ENCODE measurements at regions not wholly inside any gene's neighbourhood (a gene's known extent, or its start where the extent isn't known, plus 50 kb on each side); places are given as distances from the start of the nearest gene placed in this dataset.

DNA sequence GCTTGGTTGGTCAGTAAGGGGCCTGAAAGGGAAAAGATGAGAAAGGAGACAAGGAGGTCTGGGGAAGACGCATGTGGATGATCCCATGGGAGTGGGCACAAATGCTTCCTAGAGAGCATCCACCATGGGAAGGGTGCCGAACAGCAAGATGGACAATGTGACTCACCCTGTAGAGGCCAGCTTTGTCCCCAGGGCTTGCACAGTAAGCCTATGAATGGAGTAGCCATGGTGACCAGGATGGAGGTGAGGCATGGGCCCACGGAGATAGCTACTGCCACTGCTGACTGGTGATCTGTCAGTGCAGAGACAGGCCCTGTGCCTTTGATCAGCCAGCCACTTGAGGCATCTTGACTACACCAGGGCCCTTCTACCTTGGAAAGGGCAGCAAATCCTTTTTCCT is 172.6 kb downstream of the HAUS1 start:
- Mint-ChIP-seq H3K4me1 (peaks cover 18% of the 10 kb centered on the region), H3K36me3 (peaks cover 2% of the 10 kb centered on the region), H3K27ac (no peak overlapping the region), H3K4me3 (no peak overlapping the region), H3K9me3 (ENCODE audit: low read depth) (no peaks in the 10 kb centered on the region), H3K27me3 (no peaks in the 10 kb centered on the region)
- ATAC-seq (no peak), DNase-seq (no peak)
- CTCF ChIA-PET = interaction anchor here (4.3 to 6.8 kb wide), 2 partner anchors 103 to 381 kb away, joined by 15 to 62 read pairs; partner anchors contain the start of gene LOXHD1

DNA sequence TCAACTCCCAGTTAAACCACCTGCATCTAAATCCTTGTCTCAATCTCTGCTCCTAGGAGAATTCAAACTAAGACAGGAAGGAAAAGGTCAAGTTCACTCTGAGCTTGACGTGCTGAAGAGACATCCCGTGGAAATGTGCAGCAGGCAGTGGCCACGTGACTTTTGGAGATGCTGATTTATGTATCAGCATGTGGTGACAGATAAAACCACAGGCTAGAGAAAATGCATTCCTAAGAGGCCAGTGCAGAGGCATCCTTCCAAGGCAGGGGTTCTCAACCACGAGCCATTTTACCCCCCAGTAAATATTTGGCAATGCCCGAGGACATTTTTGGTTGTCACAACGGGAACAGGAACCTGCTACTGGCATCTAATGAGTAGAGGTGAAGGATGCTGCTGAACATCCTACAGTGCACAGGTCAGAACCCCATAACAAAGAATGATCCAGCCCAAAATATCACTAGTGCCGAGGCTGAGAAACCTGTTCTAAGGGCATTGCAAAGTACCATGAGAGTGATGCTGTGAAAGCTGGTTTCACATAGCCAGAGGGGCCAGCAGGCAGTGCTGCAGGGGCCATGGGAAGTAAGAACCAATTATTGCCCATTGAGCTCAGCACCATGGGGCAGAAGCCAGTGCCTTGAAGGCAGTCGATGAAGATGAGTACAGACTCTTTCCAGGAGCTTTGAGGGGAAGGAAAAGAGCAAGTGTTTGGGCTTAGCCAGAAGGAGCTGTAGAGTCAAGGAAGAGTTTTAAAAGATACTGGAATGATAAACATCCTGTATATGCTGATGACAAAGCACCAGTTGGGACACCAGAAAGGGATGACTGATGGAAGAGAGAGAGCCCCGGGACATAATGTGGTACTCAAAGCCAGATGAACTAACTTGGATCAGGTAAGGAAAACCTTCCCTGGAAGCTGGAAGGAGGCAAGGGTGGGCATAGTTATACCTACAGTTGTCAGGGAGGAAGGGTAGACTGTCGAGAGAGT is 174.6 kb downstream of the HAUS1 start:
- Mint-ChIP-seq H3K4me3 (no peak overlapping the region), H3K4me1 (peaks cover 10% of the 10 kb centered on the region), H3K9me3 (ENCODE audit: low read depth) (no peaks in the 10 kb centered on the region), H3K27me3 (no peaks in the 10 kb centered on the region), H3K27ac (no peak overlapping the region), H3K36me3 (peaks cover 2% of the 10 kb centered on the region)
- CTCF ChIA-PET = interaction anchor here (2.4 to 6.8 kb wide), 2 partner anchors 105 to 379 kb away, joined by 7 to 62 read pairs; partner anchors contain the start of gene LOXHD1
- DNase-seq (no peak), ATAC-seq (no peak)

DNA sequence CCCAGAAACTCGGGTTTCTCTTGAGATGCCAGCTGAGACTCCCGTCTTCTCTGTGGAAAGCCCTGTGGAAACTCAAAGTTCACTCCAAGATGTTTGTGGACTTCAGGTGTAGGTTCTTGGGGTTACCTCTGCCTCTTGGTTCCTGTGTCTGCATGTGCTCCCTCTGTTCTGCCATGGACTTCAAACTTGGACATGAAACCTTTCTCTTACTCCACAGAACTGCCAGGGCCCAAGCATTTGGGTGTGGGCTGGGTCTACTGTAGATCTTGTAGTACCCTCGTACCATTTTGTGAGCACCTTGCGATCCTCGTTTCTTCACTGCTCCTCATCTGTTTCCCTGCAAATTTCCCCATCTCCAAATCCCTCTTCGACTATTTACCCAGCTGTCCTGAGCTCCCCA is 175.5 kb downstream of the HAUS1 start:
- Mint-ChIP-seq H3K4me3 (no peak overlapping the region), H3K9me3 (ENCODE audit: low read depth) (no peaks in the 10 kb centered on the region), H3K36me3 (no peaks in the 10 kb centered on the region), H3K27me3 (no peaks in the 10 kb centered on the region), H3K4me1 (peaks cover 10% of the 10 kb centered on the region), H3K27ac (no peak overlapping the region)
- DNase-seq (no peak), ATAC-seq (no peak)
- CTCF ChIA-PET = interaction anchor here (1.6 to 6.8 kb wide), 6 partner anchors 8 to 378 kb away, joined by 6 to 62 read pairs (median 14); partner anchors contain the start of gene LOXHD1

DNA sequence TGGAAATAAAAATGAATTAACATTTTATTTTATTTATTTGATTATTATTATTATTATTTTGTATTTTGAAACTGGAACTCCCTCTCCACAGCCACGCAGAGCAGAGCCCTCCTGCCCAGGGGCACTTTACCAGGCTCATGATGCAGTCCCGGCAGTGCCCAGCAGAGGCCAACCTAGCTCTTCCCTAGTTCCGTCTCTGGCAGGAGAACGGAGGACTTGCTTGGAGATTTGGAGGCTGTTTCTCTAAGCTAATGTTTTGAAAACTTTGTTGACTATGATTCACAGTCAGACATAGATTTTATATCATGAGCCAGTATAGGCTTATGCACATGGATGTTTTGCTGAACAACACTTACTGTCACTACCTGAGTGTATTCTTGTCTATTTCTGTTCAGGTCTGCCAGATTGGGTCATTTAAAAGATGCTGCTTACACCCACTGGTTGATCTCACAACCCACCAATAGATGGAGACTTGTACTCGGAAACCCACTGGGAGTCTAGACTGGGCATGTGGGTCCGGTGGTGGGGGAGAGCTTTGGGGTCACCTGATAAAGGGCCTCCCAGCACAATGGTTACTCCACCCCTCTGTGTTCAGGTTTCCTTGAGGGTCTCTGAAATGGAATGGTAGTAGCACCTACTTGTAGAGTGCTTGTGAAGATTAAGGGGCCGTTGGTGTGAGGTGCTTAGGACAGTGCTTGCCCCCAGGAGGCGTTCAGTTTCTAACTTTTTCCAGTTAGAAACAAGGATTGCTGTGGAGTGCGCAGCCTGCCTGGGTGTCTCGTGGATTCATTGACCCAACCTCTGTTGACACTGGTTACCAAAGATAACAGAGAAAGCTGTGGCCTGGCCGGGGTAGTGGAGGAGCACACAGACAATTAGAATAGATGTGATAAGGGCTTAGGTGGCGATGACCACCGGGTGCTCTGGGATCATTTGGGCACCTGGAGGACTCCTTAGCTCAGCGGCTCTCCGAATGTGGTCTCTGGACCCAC is 177.3 kb downstream of the HAUS1 start:
- Mint-ChIP-seq H3K27me3 (no peaks in the 10 kb centered on the region), H3K4me1 (peaks cover 10% of the 10 kb centered on the region), H3K36me3 (no peaks in the 10 kb centered on the region), H3K9me3 (ENCODE audit: low read depth) (no peaks in the 10 kb centered on the region), H3K4me3 (no peak overlapping the region), H3K27ac (no peak overlapping the region)
- DNase-seq (peak; percentile 72), ATAC-seq (peak; percentile 90)
- CTCF ChIA-PET = interaction anchor here (0.6 to 6.8 kb wide), 26 partner anchors 9 to 385 kb away, joined by 3 to 62 read pairs (median 4); partner anchors contain the start of gene LOXHD1

DNA sequence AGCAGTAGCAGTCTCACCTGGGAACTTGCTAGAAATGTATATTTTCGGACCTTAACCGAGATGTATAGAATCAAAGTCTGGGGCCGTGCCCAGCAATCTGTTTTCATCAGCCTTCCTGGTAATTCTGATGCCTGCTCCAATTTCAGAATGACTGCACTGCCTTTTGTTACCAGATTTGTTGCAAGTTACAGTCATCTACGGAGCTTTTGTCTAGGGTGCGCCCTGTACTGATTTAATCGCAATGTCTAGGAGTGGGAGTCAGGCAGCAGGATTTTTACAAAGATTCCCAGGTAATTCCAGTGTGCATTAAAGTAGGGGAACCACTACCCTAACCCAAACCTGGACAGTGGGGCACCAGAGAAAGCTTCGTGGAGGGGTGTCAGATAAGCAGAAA is 178.0 kb downstream of the HAUS1 start:
- ATAC-seq (no peak), DNase-seq (no peak)
- H3K27me3 Mint-ChIP-seq = no peaks in the 10 kb centered on the region
- no peak overlapping the region for H3K4me3 Mint-ChIP-seq
- H3K36me3 Mint-ChIP-seq = no peaks in the 10 kb centered on the region
- H3K27ac Mint-ChIP-seq = no peak overlapping the region
- H3K4me1 Mint-ChIP-seq = peaks cover 10% of the 10 kb centered on the region
- CTCF ChIA-PET = interaction anchor here (1.2 to 6.8 kb wide), 11 partner anchors 9 to 375 kb away, joined by 3 to 62 read pairs (median 8); partner anchors contain the start of gene LOXHD1
- no peaks in the 10 kb centered on the region for H3K9me3 Mint-ChIP-seq (ENCODE audit: low read depth)

DNA sequence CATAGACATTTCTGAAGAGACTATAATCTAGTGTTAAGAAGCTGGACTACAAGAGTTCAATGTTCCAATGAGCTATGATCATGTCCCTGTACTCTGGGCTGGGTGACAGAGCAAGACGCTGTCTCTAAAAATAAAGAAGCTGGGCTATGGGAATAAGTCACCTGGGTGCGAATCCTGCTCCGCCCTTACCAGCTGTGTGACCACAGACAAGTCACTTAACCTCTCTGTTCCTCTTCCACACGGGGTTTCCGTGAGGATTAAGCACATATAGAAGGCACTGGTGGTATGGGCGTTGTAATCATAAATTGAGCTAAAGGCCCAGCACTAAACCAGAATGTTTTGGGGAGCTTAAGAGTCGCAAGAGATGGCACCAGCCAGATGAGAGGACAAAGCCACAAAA is 178.5 kb downstream of the HAUS1 start:
- peaks cover 9% of the 10 kb centered on the region for H3K4me1 Mint-ChIP-seq
- ATAC-seq = no peak
- no peaks in the 10 kb centered on the region for H3K27me3 Mint-ChIP-seq
- CTCF ChIA-PET = interaction anchor here (0.8 to 6.8 kb wide), 6 partner anchors 9 to 375 kb away, joined by 3 to 62 read pairs (median 12); partner anchors contain the start of gene LOXHD1
- DNase-seq = no peak
- no peaks in the 10 kb centered on the region for H3K36me3 Mint-ChIP-seq
- H3K4me3 Mint-ChIP-seq = no peak overlapping the region
- no peaks in the 10 kb centered on the region for H3K9me3 Mint-ChIP-seq (ENCODE audit: low read depth)
- H3K27ac Mint-ChIP-seq = no peak overlapping the region

DNA sequence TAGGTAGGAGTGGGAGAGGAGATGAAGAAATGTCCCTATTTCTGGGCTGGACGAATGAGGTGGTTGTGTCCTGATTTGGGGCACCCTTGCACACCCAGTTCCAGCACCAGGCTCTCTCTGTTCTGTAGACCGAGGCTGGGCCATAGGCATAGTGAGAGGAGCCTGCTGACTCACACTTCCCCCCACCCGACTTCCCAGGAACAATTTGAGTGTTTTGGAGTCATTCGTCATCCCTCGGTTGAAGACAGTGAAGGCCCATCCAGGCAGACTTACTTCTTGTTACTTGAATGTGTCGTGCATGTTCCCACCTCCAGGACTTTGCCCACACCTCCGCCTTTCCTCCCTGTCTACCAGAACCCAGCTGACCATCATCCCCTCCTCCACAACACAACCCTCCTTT is 179.1 kb downstream of the HAUS1 start:
- Mint-ChIP-seq H3K36me3 (no peaks in the 10 kb centered on the region), H3K27ac (no peak overlapping the region), H3K27me3 (no peaks in the 10 kb centered on the region), H3K4me3 (no peak overlapping the region), H3K9me3 (ENCODE audit: low read depth) (no peaks in the 10 kb centered on the region), H3K4me1 (peaks cover 3% of the 10 kb centered on the region)
- ATAC-seq = no peak
- DNase-seq = no peak
- CTCF ChIA-PET = interaction anchor here (0.8 to 6.8 kb wide), 4 partner anchors 8 to 374 kb away, joined by 3 to 62 read pairs (median 6); partner anchors contain the start of gene LOXHD1

DNA sequence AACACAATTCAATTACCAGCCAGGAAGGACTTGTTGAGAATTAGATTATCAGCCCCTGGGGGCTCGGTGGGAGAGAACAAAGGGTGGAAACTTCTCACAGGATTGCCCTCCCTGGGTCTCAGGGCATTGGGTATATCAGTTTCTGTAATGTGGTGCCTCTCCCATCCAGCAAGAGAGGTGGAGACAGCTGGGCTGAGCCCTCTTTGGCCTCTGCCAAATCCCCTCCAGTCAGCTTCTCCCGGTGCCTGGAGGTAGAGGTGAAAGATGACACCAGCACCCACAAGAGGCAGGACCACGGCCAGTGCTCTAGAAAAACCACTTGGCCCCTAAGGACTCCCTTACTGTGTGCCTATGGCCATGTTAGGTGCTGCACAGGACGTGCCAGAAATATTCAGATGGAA is 179.7 kb downstream of the HAUS1 start:
- CTCF ChIA-PET = interaction anchor here (1.1 to 1.3 kb wide), 2 partner anchors 112 to 374 kb away, joined by 3 to 7 read pairs; no protein-coding TSS in a partner anchor
- H3K9me3 Mint-ChIP-seq (ENCODE audit: low read depth) = no peaks in the 10 kb centered on the region
- H3K36me3 Mint-ChIP-seq = no peaks in the 10 kb centered on the region
- ATAC-seq = no peak
- H3K27me3 Mint-ChIP-seq = no peaks in the 10 kb centered on the region
- no peaks in the 10 kb centered on the region for H3K4me1 Mint-ChIP-seq
- H3K4me3 Mint-ChIP-seq = no peak overlapping the region
- no peak for DNase-seq
- no peak overlapping the region for H3K27ac Mint-ChIP-seq

DNA sequence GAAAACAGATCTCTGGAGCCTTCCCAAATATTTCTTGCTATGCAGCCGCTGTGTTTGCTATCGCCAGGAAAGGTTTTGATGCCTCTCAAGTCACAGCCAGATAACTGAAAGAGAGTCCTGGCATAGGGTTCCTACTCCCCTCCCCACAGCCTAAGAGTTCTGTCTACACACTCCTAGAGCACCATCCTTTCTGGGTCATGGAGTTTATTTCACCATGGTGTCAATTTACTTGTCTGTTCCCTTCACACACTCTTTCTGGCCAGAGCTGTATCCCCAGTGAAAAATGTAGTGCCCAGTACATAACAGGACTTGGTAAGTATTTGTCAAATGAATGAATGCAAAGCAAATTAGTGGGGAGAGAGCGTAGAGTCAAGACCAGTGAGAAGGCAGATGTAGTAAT is 185.3 kb downstream of the HAUS1 start:
- no peaks in the 10 kb centered on the region for H3K9me3 Mint-ChIP-seq (ENCODE audit: low read depth)
- CTCF ChIA-PET = interaction anchor here (1.1 to 1.4 kb wide), 2 partner anchors 16 to 116 kb away, joined by 3 to 4 read pairs; a partner anchor contains a TSS
- no peak overlapping the region for H3K4me3 Mint-ChIP-seq
- ATAC-seq (no peak), DNase-seq (no peak)
- no peaks in the 10 kb centered on the region for H3K27me3 Mint-ChIP-seq
- no peak overlapping the region for H3K27ac Mint-ChIP-seq
- H3K4me1 Mint-ChIP-seq = no peaks in the 10 kb centered on the region
- no peaks in the 10 kb centered on the region for H3K36me3 Mint-ChIP-seq

DNA sequence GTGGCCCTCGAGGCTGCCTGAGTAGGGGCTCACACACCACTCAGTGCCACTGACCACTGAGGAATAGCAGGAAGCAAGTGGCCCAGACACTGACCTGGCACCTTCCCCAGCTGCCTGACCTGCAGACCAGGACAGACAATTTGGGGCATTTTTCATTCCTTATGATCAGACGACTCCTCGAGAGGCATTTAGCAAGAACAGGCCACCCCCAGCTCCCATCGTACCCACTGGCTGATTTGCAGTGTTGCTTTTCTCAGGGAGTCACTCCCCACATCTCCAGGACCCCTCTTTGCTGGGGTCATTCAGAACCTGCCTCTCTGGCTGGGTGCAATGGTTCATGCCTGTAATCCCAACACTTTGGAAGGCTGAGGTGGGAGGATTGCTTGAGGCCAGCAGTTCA is 185.7 kb downstream of the HAUS1 start:
- DNase-seq (no peak), ATAC-seq (no peak)
- Mint-ChIP-seq H3K27ac (no peak overlapping the region), H3K4me3 (no peak overlapping the region), H3K4me1 (no peaks in the 10 kb centered on the region), H3K36me3 (no peaks in the 10 kb centered on the region), H3K27me3 (no peaks in the 10 kb centered on the region), H3K9me3 (ENCODE audit: low read depth) (no peaks in the 10 kb centered on the region)
- CTCF ChIA-PET = interaction anchor here (1.1 to 1.4 kb wide), 2 partner anchors 17 to 117 kb away, joined by 3 to 4 read pairs; a partner anchor contains a TSS

DNA sequence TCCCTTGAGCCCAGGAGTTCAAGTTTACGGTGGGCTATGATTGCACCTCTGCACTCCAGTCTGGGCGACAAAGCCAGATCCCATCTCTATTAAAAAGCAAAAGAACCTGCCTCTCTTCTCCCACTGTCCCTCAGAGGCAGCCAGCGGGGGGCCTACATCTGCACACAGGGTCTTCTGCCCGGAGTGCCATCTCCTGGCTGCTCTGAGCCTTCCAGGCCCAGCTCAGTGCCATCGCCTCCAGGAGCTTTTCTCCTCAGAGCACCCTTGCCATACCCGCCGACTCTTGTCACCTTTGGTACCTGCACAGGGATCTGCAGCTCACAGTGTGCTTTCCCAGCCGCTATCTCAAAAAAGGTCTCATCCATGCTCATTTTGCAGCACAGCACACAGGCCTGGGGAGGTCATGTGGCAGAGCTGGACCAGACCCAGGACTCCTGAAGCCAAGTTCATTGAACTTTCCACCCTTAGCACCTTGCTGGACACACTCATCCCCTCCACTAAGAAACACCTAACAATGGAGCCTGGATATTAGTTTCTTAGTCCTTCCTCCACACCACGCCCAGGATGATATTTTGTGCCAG is 186.3 kb downstream of the HAUS1 start:
- Mint-ChIP-seq H3K27ac (no peak overlapping the region), H3K36me3 (no peaks in the 10 kb centered on the region), H3K27me3 (no peaks in the 10 kb centered on the region), H3K4me3 (no peak overlapping the region), H3K9me3 (ENCODE audit: low read depth) (no peaks in the 10 kb centered on the region), H3K4me1 (no peaks in the 10 kb centered on the region)
- CTCF ChIA-PET = interaction anchor here (1.4 to 2.2 kb wide), 3 partner anchors 9 to 368 kb away, joined by 4 to 8 read pairs (median 4); a partner anchor contains a TSS
- ATAC-seq (no peak), DNase-seq (no peak)

DNA sequence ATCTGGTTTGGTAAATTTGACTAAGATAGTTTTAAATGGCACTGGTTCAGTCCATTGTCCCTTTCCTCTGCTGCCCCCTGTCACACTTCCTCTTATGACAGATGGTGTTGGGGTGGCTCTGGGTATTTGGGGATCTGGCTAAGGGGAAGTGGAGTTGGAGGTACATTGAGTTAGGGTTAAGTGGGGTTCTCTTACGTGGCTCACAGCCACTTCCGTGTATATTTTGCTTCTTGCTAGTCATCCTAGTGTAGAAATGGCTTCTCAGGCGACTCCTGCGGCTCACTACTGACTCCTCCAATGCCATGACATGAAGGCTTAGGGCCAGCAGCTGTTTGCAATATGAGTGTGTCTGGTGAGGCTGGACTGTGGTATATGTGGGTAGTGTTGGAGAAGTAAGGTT is 187.0 kb downstream of the HAUS1 start:
- Mint-ChIP-seq H3K27ac (no peak overlapping the region), H3K4me1 (no peaks in the 10 kb centered on the region), H3K4me3 (no peak overlapping the region), H3K27me3 (no peaks in the 10 kb centered on the region), H3K36me3 (no peaks in the 10 kb centered on the region), H3K9me3 (ENCODE audit: low read depth) (no peaks in the 10 kb centered on the region)
- DNase-seq (no peak), ATAC-seq (no peak)
- CTCF ChIA-PET = interaction anchor here (1.5 to 2.4 kb wide), 3 partner anchors 9 to 367 kb away, joined by 4 to 11 read pairs (median 8); a partner anchor contains a TSS
